Thymus (tissue), 11 donors: ENCODE measurements at regions not wholly inside any gene's neighbourhood (a gene's known extent, or its start where the extent isn't known, plus 50 kb on each side); places are given as distances from the start of the nearest gene placed in this dataset.
"Not testable (repeated sequence)": the region's sequence is repeated elsewhere in the genome, so short reads cannot be mapped to it uniquely, and the experiment has no call there.

Experiments
- DNase-seq, 9 donors: peaks; one replicate each; pipeline ENCODE4 v3.0.0-alpha.2; 2013; ENCODE audit warnings: low spot score in 9 of 9, low read depth in 6 of 9, missing footprints in 1 of 9
- H3K27ac ChIP-seq, 2 donors: one replicate each; pipeline ENCODE4 v1.5.1; 2013; ENCODE audit warnings: control low read depth in 1 of 2, low read depth in 1 of 2, low read length in 1 of 2, mild to moderate bottlenecking in 1 of 2, moderate library complexity in 1 of 2
- H3K27me3 ChIP-seq, 2 donors: one replicate each; pipeline ENCODE4 v1.5.1; 2013; ENCODE audit warnings: low read length in 1 of 2; ENCODE audit not compliant: control insufficient read depth in 2 of 2, insufficient read depth in 1 of 2
- H3K36me3 ChIP-seq, 2 donors: one replicate each; pipeline ENCODE4 v1.5.1; 2013; ENCODE audit warnings: low read length in 1 of 2, mild to moderate bottlenecking in 1 of 2, moderate library complexity in 1 of 2; ENCODE audit not compliant: control insufficient read depth in 2 of 2, insufficient read depth in 2 of 2
- H3K4me1 ChIP-seq, 2 donors: one replicate each; pipeline ENCODE4 v1.5.1; 2013; ENCODE audit warnings: low read length in 2 of 2; ENCODE audit not compliant: control insufficient read depth in 2 of 2, insufficient read depth in 2 of 2
- H3K4me3 ChIP-seq, 2 donors: one replicate each; pipeline ENCODE4 v1.5.1; 2013; ENCODE audit warnings: low read length in 2 of 2, control low read depth in 1 of 2, mild to moderate bottlenecking in 1 of 2
- H3K9me3 ChIP-seq, 2 donors: one replicate each; pipeline ENCODE4 v1.5.1; 2013; ENCODE audit warnings: low read length in 1 of 2, mild to moderate bottlenecking in 1 of 2; ENCODE audit not compliant: control insufficient read depth in 2 of 2, insufficient read depth in 1 of 2
- WGBS: extraction: QIAGEN DNeasy Blood & Tissue Kit; methylation state at CpG from one replicate; pipeline ENCODE4 v1.1.7; 2013; 5-methylcytosine and 5-hydroxymethylcytosine counted together
- donor health status: healthy.

DNA sequence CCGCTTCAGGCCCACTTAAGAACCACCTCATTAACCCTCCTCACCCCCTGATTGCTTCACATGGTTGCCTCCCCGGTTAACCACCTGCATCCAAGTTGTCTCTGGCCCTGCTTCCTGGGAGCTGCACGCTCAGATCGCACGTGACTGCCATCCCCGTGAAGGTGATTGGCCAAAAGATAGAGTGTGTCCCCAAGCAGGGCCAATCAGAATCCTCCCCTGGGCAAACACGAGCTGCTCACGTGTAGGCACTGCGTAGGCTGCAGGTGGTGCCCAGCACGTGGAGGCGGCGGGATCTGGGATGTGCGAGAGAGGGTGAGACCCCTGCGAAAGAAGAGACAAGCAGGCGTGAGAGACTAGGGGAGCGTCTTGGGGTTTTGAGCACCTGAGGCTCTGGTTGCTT lies 111.8 kb upstream of the CRHR1 start:
- no peak for DNase-seq
- no peaks in the 10 kb centered on the region for H3K27me3 ChIP-seq
- 77% methylated on average over 16 of the region's 16 CpGs for WGBS
- H3K4me3 ChIP-seq = no peak overlapping the region
- H3K36me3 ChIP-seq = no peaks in the 10 kb centered on the region
- H3K4me1 ChIP-seq = no peaks in the 10 kb centered on the region
- no peaks in the 10 kb centered on the region for H3K9me3 ChIP-seq
- no peak overlapping the region for H3K27ac ChIP-seq

DNA sequence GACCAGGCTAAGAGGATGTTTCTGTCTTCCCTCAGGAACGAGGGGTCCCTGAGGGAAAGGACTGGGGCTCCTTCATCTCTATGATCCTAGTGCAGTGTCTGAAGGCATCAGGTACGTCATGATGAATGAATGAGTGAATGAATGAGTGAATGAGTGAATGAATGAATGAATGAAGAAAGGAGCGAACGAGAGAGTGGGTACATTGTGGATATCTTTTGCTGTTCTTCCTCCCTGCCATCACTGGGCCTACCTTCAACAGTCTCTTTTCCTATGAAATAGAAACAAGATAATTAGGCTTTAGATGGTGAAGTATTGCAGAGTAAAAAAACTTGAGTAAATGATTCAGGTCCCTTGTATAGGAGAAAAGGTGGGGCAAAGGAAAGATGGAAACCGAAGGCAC lies 111.3 kb upstream of the CRHR1 start:
- Histone ChIP-seq H3K4me1 (no peaks in the 10 kb centered on the region), H3K27me3 (no peaks in the 10 kb centered on the region), H3K27ac (no peak overlapping the region), H3K9me3 (no peaks in the 10 kb centered on the region), H3K4me3 (no peak overlapping the region), H3K36me3 (no peaks in the 10 kb centered on the region)
- no peak for DNase-seq
- 89% methylated on average over 5 of the region's 5 CpGs for WGBS

DNA sequence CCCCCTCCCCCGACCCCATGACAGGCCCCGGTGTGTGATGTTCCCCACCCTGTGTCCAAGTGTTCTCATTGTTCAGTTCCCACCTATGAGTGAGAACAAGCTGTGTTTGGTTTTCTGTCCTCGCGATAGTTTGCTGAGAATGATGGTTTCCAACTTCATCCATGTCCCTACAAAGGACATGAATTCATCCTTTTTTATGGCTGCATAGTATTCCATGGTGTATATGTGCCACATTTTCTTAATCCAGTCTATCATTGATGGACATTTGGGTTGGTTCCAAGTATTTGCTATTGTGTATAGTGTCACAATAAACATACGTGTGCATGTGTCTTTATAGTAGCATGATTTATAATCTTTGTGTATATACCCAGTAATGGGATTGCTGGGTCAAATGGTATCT lies 110.4 kb upstream of the CRHR1 start:
- H3K9me3 ChIP-seq, H3K27me3 ChIP-seq, H3K36me3 ChIP-seq, H3K27ac ChIP-seq, H3K4me3 ChIP-seq, H3K4me1 ChIP-seq, DNase-seq: not testable (repeated sequence)
- WGBS = 99% methylated on average over 5 of the region's 5 CpGs

DNA sequence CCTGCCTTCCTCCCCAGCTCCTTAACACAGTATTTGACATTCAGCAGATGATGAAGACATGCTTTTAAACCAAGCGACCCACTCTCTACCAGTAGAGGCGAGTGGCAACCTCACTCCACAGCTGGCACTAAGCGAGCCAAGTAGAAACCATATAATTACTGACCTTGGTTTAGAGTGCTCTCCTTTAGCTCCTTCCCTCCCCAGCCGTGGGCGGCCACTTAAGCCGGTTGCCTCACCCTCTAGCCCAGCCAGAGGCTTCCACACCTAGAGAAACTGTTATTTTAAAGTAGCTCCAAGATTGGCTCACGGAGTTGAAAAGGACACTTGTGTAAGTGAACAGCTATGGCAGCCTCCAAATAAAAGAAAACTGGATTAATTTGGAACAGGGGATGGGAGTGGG lies 109.1 kb upstream of the CRHR1 start:
- no peak for DNase-seq
- H3K36me3 ChIP-seq = no peaks in the 10 kb centered on the region
- H3K4me1 ChIP-seq = no peaks in the 10 kb centered on the region
- H3K27me3 ChIP-seq = no peaks in the 10 kb centered on the region
- WGBS = 85% methylated on average over 7 of the region's 7 CpGs
- no peak overlapping the region for H3K4me3 ChIP-seq
- H3K27ac ChIP-seq = no peak overlapping the region
- no peaks in the 10 kb centered on the region for H3K9me3 ChIP-seq

DNA sequence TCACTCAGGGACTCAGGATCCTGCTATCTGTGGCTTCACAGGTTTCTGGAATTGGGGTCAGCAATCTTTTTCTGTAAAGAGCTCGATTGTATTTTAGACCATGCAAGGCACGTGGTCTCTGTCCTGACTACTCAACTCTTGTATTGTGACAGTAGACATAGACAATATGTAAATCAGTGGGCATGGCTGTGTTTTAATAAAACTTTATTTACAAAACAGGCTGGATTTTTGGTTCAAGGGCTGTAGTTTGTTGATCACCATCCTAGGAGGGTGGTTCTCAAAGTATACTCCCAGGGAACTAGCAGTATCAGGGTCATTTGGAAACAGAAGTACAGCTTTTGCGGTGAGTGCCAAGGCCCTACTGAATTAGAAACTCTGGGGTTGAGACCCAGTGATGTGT lies 108.2 kb upstream of the CRHR1 start:
- Histone ChIP-seq H3K27ac (no peak overlapping the region), H3K36me3 (no peaks in the 10 kb centered on the region), H3K9me3 (no peaks in the 10 kb centered on the region), H3K4me3 (no peak overlapping the region), H3K4me1 (no peaks in the 10 kb centered on the region), H3K27me3 (no peaks in the 10 kb centered on the region)
- WGBS = 94% methylated on average over 3 of the region's 3 CpGs
- DNase-seq = no peak

DNA sequence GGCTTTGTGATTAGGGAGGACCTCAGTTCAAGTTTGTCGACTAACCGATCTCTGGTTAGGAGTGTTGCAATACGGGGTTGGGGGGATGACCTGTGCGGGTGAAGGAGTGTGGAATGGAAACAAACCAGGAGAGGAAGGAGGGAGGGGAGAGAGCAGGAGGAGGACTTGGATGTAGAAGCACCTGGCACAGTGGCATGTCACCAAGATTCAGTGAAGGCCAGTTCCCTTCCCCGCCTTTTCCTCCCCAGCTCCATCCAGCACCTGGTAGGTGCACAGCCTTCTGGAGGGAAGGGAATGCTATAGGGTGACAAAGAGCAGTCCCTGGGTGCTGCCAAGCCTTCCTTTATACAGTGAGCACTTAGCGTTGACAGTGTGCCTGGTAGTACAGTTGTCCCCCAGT lies 107.4 kb upstream of the CRHR1 start:
- Histone ChIP-seq H3K4me1 (no peaks in the 10 kb centered on the region), H3K4me3 (no peak overlapping the region), H3K27ac (no peak overlapping the region), H3K27me3 (peaks cover 0 to 3% of the 10 kb centered on the region in 2 donors), H3K36me3 (no peaks in the 10 kb centered on the region), H3K9me3 (no peaks in the 10 kb centered on the region)
- no peak for DNase-seq
- 93% methylated on average over 6 of the region's 6 CpGs for WGBS

DNA sequence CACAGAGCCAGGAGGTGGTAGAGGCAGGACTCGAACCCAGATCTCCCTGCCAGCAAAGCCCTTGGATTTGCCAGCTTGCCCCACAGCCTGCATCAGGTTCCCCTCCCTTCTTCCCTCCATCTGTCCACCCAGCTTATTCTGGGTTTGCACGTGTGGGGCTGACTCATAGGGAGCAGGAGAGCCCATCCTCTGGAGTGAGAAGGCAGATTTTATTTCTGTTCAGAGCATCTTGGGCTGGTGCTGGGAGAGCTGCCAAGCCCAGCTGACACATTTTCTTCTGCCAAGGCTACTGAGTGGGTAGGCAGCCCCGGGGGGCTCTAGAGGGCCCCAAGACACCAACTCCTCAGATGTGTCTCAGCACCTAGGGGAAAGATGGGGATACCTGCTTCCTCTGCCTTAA lies 106.3 kb upstream of the CRHR1 start:
- no peak for DNase-seq
- Histone ChIP-seq H3K36me3 (no peaks in the 10 kb centered on the region), H3K4me1 (no peaks in the 10 kb centered on the region), H3K27ac (no peak overlapping the region), H3K9me3 (no peaks in the 10 kb centered on the region), H3K4me3 (no peak overlapping the region), H3K27me3 (peaks cover 0 to 3% of the 10 kb centered on the region in 2 donors)
- WGBS = 72% methylated on average over 3 of the region's 3 CpGs

DNA sequence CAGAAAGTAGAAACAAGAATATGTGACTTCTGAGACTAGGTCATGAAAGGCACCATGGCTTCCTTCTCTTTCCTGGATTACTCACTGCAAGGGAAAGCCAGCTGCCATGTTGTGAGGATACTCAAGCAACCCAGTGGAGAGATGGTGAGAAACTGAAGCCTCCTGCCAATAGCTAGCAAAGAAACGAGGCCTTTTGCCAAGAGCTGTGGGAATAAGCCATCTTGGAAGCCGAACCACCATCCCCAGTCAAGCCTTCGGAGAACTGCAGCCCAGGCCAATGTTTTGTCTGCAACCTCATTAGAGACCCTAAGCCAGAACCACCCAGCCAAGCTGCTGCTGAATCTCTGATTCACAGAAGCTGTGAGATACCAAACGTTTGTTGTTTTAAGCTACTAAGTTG lies 104.7 kb upstream of the CRHR1 start:
- no peaks in the 10 kb centered on the region for H3K36me3 ChIP-seq
- H3K4me3 ChIP-seq = no peak overlapping the region
- no peak overlapping the region for H3K27ac ChIP-seq
- WGBS = 96% methylated on average over 4 of the region's 4 CpGs
- H3K4me1 ChIP-seq = no peaks in the 10 kb centered on the region
- no peak for DNase-seq
- peaks cover 0 to 3% of the 10 kb centered on the region in 2 donors for H3K27me3 ChIP-seq
- no peaks in the 10 kb centered on the region for H3K9me3 ChIP-seq

DNA sequence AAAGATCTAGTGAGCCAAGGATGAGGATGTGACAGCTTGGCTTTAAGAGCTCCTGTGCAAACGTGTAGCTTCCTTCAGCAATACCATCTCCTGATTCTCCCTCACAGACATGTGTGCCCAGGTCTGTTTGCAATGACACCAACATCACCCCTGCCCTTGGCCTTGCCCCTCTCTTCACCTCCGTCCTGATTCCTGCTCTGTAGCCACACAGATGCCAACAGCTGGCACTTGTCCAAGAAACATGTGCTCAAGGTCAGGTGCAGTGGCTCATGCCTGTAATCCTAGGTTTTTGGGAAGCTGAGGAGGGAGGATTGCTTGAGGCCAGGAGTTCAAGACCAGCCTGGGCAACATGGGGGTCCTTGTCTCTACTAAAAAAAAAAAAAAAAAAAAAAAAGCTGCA lies 103.8 kb upstream of the CRHR1 start:
- Histone ChIP-seq H3K9me3 (no peaks in the 10 kb centered on the region), H3K4me3 (no peak overlapping the region), H3K27me3 (peaks cover 0 to 3% of the 10 kb centered on the region in 2 donors), H3K36me3 (no peaks in the 10 kb centered on the region), H3K27ac (no peak overlapping the region), H3K4me1 (no peaks in the 10 kb centered on the region)
- DNase-seq = no peak
- WGBS = 75% methylated on average over 2 of the region's 2 CpGs

DNA sequence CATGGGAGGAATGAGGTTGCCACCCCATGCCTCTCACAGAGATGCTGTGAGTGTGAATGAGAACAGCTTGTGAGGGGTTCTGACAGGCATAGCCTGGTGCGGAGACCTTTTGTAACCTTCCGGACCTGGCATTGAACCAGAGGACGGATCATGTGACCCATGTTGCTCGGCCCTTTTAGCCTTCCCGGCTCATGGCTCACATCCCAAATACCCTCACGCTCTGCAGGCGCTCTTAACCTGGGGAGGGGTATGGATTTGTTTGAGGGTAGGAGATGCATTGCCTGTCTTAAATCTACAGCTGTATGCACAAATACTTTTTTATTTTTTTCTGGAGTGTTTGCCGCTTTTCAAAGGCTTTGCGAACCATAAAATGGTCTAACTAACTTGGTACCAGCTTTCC lies 102.4 kb upstream of the CRHR1 start:
- Histone ChIP-seq H3K4me1 (no peaks in the 10 kb centered on the region), H3K9me3 (no peaks in the 10 kb centered on the region), H3K27ac (no peak overlapping the region), H3K36me3 (no peaks in the 10 kb centered on the region), H3K27me3 (peaks cover 0 to 5% of the 10 kb centered on the region in 2 donors), H3K4me3 (no peak overlapping the region)
- WGBS = 82% methylated on average over 9 of the region's 9 CpGs
- no peak for DNase-seq
